GM12892 (cell line): ENCODE measurements at regions not wholly inside any gene's neighbourhood (a gene's known extent, or its start where the extent isn't known, plus 50 kb on each side); places are given as distances from the start of the nearest gene placed in this dataset.

Experiments used
- POLR2A ChIP-seq: IDR thresholded peaks from 2 replicates; pipeline ENCODE4 v1.6.1; 2011; ENCODE audit warnings: low read depth, low read length, control low read depth
- POLR2AphosphoS5 ChIP-seq: IDR thresholded peaks from 2 replicates; pipeline ENCODE4 v1.6.1; 2011; ENCODE audit warnings: low read depth, low read length, control low read depth

GRCh38 chr7:51786284-51786683, 469.7 kb upstream of the COBL start:
- TF ChIP-seq POLR2AphosphoS5, result no peak
- no peak for TF ChIP-seq POLR2A
